ENCODE measurements at regions not wholly inside any gene's neighbourhood (a gene's known extent, or its start where the extent isn't known, plus 50 kb on each side); places are given as distances from the start of the nearest gene placed in this dataset.
A peak's percentile ranks its signal among the peaks of the same experiment; 100 is the strongest.

DNA sequence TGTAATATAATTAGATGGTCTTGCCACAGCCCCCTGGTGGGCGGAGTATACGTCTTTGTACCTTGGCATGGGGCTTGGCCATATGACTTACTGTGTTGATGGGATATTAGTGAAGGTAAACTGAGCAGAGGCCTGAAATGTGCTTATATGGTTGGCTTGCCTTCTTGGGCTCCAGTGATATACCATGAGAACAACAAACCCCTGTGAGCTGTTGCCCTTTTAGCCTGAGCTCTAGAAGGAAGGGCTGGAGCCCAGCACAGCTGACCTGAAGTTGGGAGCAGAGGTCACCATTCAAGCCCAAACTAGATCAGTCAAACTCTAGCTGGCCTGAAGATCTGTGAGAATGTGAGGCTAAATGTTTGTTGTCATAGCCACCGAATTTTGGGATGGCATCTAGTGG is 75.2 kb upstream of the CD302 start:
- Histone ChIP-seq H2BK120ac (ENCODE audit: low read depth, low read length) (no peak overlapping the region), H4K91ac (ENCODE audit: insufficient read depth, low read depth, low read length) (no peak overlapping the region), H3K27ac (ENCODE audit: insufficient read depth, low read length) (no peak overlapping the region), H3K4me1 (ENCODE audit: control insufficient read depth, insufficient read depth, low read length) (no peaks in the 10 kb centered on the region), H3K27me3 (ENCODE audit: control insufficient read depth, insufficient read depth, low read length) (no peaks in the 10 kb centered on the region; the same call in 1 of the 2 replicates), H3K14ac (replicated peaks; ENCODE audit: low read depth, low read length) (no peak overlapping the region), H3K23ac (ENCODE audit: low read depth, low read length) (no peak overlapping the region), H3K4me2 (ENCODE audit: low read depth, low read length) (no peak overlapping the region), H4K5ac (ENCODE audit: low read depth, low read length) (no peak overlapping the region), H3K9me1 (ENCODE audit: insufficient read depth, low read length) (no peaks in the 10 kb centered on the region), H3K9ac (ENCODE audit: low read depth, low read length) (no peak overlapping the region), H2BK20ac (ENCODE audit: low read depth, low read length) (no peak overlapping the region), H3K56ac (ENCODE audit: extremely low read depth, insufficient read depth, low read length) (no peak overlapping the region), H3K36me3 (ENCODE audit: control insufficient read depth, insufficient read depth, low read length) (no peaks in the 10 kb centered on the region), H2AK9ac (replicated peaks; ENCODE audit: low read depth, low read length, poor library complexity) (peak overlapping the region; percentile 16), H3K79me1 (ENCODE audit: low read depth in 1 of 2, low read length in 2 of 2) (no peaks in the 10 kb centered on the region), H3K4ac (ENCODE audit: low read depth, low read length) (no peak overlapping the region), H2AFZ (replicated peaks; ENCODE audit: low read length, poor library complexity) (no peak overlapping the region), H2BK5ac (ENCODE audit: low read depth, low read length, poor library complexity, severe bottlenecking) (no peak overlapping the region), H4K20me1 (ENCODE audit: insufficient read depth, low read length) (no peaks in the 10 kb centered on the region), H3K4me3 (ENCODE audit: insufficient read depth, low read depth, low read length) (no peak overlapping the region), H2AK5ac (ENCODE audit: low read depth, low read length) (no peak overlapping the region), H4K8ac (ENCODE audit: low read depth in 2 of 2, low read length in 2 of 2) (no peak overlapping the region), H2BK15ac (ENCODE audit: low read depth, low read length) (no peak overlapping the region), H3K18ac (ENCODE audit: low read depth, low read length) (no peak overlapping the region), H3K9me3 (ENCODE audit: control insufficient read depth, insufficient read depth, low read length) (no peaks in the 10 kb centered on the region)
- DNase-seq (no peak), ATAC-seq (ENCODE audit: low read depth) (no peak)
- POLR2A ChIA-PET (ENCODE audit: unreplicated experiment): no interaction called here
- CTCF ChIA-PET: no interaction called here
- BruUV-seq (replicated peaks): no TSS peak
- WGBS, 2 experiments (ENCODE audit: extremely low coverage in 2 of 2, insufficient read length in 1 of 2): no CpG with 5 or more reads among the region's 3 CpGs
- no peak for TF ChIP-seq NFE2L2 (IDR thresholded peaks at IDR 0.05; ENCODE audit: low read depth, low read length)
- TF ChIP-seq MAFK (IDR thresholded peaks at IDR 0.05; ENCODE audit: low read depth, low read length): no peak
- TF ChIP-seq MXI1 (IDR thresholded peaks at IDR 0.05; ENCODE audit: borderline replicate concordance, low read depth, low read length): no peak
- TF ChIP-seq SMC3 (IDR thresholded peaks at IDR 0.05; ENCODE audit: low read depth, low read length): no peak
- no peak for TF ChIP-seq CEBPB (IDR thresholded peaks at IDR 0.05; ENCODE audit: low read depth, low read length)
- TF ChIP-seq FOS (IDR thresholded peaks at IDR 0.05; ENCODE audit: low read depth, low read length): no peak
- TF ChIP-seq, protein P1, sequence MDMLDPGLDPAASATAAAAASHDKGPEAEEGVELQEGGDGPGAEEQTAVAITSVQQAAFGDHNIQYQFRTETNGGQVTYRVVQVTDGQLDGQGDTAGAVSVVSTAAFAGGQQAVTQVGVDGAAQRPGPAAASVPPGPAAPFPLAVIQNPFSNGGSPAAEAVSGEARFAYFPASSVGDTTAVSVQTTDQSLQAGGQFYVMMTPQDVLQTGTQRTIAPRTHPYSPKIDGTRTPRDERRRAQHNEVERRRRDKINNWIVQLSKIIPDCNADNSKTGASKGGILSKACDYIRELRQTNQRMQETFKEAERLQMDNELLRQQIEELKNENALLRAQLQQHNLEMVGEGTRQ (IDR thresholded peaks at IDR 0.05; ENCODE audit: low read depth, low read length): no peak
- TF ChIP-seq, protein P2, sequence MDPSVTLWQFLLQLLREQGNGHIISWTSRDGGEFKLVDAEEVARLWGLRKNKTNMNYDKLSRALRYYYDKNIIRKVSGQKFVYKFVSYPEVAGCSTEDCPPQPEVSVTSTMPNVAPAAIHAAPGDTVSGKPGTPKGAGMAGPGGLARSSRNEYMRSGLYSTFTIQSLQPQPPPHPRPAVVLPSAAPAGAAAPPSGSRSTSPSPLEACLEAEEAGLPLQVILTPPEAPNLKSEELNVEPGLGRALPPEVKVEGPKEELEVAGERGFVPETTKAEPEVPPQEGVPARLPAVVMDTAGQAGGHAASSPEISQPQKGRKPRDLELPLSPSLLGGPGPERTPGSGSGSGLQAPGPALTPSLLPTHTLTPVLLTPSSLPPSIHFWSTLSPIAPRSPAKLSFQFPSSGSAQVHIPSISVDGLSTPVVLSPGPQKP (IDR thresholded peaks at IDR 0.05; ENCODE audit: borderline replicate concordance, low read depth, low read length): no peak
- no peak for TF ChIP-seq BHLHE40 (IDR thresholded peaks at IDR 0.05; ENCODE audit: low read depth, low read length)
- TF ChIP-seq MAZ (IDR thresholded peaks at IDR 0.05; ENCODE audit: borderline replicate concordance, low read depth, low read length): no peak
- TF ChIP-seq RFX5 (IDR thresholded peaks at IDR 0.05; ENCODE audit: low read depth, low read length): no peak
- no peak for TF ChIP-seq CHD1 (IDR thresholded peaks at IDR 0.05; ENCODE audit: low read depth, low read length)
- no peak for TF ChIP-seq RCOR1 (IDR thresholded peaks at IDR 0.05; ENCODE audit: insufficient replicate concordance, low read length)
- TF ChIP-seq, protein P3, sequence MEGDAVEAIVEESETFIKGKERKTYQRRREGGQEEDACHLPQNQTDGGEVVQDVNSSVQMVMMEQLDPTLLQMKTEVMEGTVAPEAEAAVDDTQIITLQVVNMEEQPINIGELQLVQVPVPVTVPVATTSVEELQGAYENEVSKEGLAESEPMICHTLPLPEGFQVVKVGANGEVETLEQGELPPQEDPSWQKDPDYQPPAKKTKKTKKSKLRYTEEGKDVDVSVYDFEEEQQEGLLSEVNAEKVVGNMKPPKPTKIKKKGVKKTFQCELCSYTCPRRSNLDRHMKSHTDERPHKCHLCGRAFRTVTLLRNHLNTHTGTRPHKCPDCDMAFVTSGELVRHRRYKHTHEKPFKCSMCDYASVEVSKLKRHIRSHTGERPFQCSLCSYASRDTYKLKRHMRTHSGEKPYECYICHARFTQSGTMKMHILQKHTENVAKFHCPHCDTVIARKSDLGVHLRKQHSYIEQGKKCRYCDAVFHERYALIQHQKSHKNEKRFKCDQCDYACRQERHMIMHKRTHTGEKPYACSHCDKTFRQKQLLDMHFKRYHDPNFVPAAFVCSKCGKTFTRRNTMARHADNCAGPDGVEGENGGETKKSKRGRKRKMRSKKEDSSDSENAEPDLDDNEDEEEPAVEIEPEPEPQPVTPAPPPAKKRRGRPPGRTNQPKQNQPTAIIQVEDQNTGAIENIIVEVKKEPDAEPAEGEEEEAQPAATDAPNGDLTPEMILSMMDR (conservative IDR thresholded peaks at IDR 0.05; ENCODE audit: low read depth, low read length): no peak
- TF ChIP-seq RAD21 (IDR thresholded peaks at IDR 0.05; ENCODE audit: low read length): no peak
- dilution Hi-C loops (cut with HindIII; ENCODE audit: low sequenced_read_pairs, unreplicated experiment): no loop called here
- intact Hi-C loops (cut with micrococcal nuclease): no loop called here
- in situ Hi-C loops (cut with MboI; ENCODE audit: low sequenced_read_pairs): no loop called here

Data from IMR-90 (cell line).